ENCODE measurements at regions not wholly inside any gene's neighbourhood (a gene's known extent, or its start where the extent isn't known, plus 50 kb on each side); places are given as distances from the start of the nearest gene placed in this dataset.

- H3K4me2 ChIP-seq (ENCODE audit: low read length): no peak overlapping the region
- DNase-seq (ENCODE audit: low spot score): no peak
- ChIA-PET CTCF (ENCODE audit: unreplicated experiment) (no interaction called here), POLR2A (no interaction called here)
- H3K4me1 ChIP-seq (ENCODE audit: insufficient read depth, low read length, poor library complexity, severe bottlenecking): peaks cover 6% of the 10 kb centered on the region
- no peaks in the 10 kb centered on the region for H3K79me2 ChIP-seq (ENCODE audit: insufficient read depth, low read depth, low read length)
- no peaks in the 10 kb centered on the region for H3K9me3 ChIP-seq (ENCODE audit: low read length)
- H3K9me2 ChIP-seq (ENCODE audit: insufficient read depth, low read length): no peaks in the 10 kb centered on the region
- TF ChIP-seq CTCF (conservative IDR thresholded peaks at IDR 0.05; ENCODE audit: low read length) (no peak), EZH2phosphoT487 (IDR thresholded peaks at IDR 0.05; ENCODE audit: borderline replicate concordance, low read depth, low read length) (no peak)
- intact Hi-C loops (cut with micrococcal nuclease; ENCODE audit: unreplicated experiment): no loop called here
- no peak overlapping the region for H2AFZ ChIP-seq (ENCODE audit: low read length)
- no peaks in the 10 kb centered on the region for H4K20me1 ChIP-seq (ENCODE audit: insufficient read depth, low read length)
- H3K4me3 ChIP-seq (ENCODE audit: low read depth, low read length, poor library complexity, severe bottlenecking): no peak overlapping the region
- H3K36me3 ChIP-seq (ENCODE audit: insufficient read depth, low read length): no peaks in the 10 kb centered on the region
- no peak overlapping the region for H3K27ac ChIP-seq (ENCODE audit: low read depth, low read length, poor library complexity, severe bottlenecking)
- no TSS peak for BruUV-seq (replicated peaks)
Measured at GRCh38 chr18:51734576-51734975, 537.1 kb upstream of the MEX3C start.

GRCh38 chr18:51739044-51739666, 541.7 kb upstream of the MEX3C start:
- Histone ChIP-seq H4K20me1 (ENCODE audit: insufficient read depth, low read length) (no peaks in the 10 kb centered on the region), H3K79me2 (ENCODE audit: insufficient read depth, low read depth, low read length) (no peaks in the 10 kb centered on the region), H2AFZ (ENCODE audit: low read length) (peak overlapping the region; percentile 46; the same call in 1 of the 2 replicates), H3K4me1 (ENCODE audit: insufficient read depth, low read length, poor library complexity, severe bottlenecking) (peaks cover 11% of the 10 kb centered on the region), H3K36me3 (ENCODE audit: insufficient read depth, low read length) (no peaks in the 10 kb centered on the region), H3K27ac (ENCODE audit: low read depth, low read length, poor library complexity, severe bottlenecking) (peak overlapping the region; percentile 35), H3K9me2 (ENCODE audit: insufficient read depth, low read length) (no peaks in the 10 kb centered on the region), H3K4me3 (ENCODE audit: low read depth, low read length, poor library complexity, severe bottlenecking) (no peak overlapping the region), H3K9me3 (ENCODE audit: low read length) (no peaks in the 10 kb centered on the region), H3K4me2 (ENCODE audit: low read length) (peak overlapping the region; percentile 31)
- intact Hi-C loops (cut with micrococcal nuclease; ENCODE audit: unreplicated experiment): no loop called here
- CTCF ChIA-PET (ENCODE audit: unreplicated experiment): no interaction called here
- no TSS peak for BruUV-seq (replicated peaks)
- POLR2A ChIA-PET: no interaction called here
- DNase-seq (ENCODE audit: low spot score): peak; percentile 53
- TF ChIP-seq EZH2phosphoT487 (IDR thresholded peaks at IDR 0.05; ENCODE audit: borderline replicate concordance, low read depth, low read length) (no peak), CTCF (conservative IDR thresholded peaks at IDR 0.05; ENCODE audit: low read length) (no peak)

- Histone ChIP-seq H3K36me3 (ENCODE audit: insufficient read depth, low read length) (no peaks in the 10 kb centered on the region), H3K79me2 (ENCODE audit: insufficient read depth, low read depth, low read length) (no peaks in the 10 kb centered on the region), H3K4me2 (ENCODE audit: low read length) (no peak overlapping the region), H3K9me2 (ENCODE audit: insufficient read depth, low read length) (no peaks in the 10 kb centered on the region), H3K4me1 (ENCODE audit: insufficient read depth, low read length, poor library complexity, severe bottlenecking) (no peaks in the 10 kb centered on the region), H3K27ac (ENCODE audit: low read depth, low read length, poor library complexity, severe bottlenecking) (no peak overlapping the region), H4K20me1 (ENCODE audit: insufficient read depth, low read length) (no peaks in the 10 kb centered on the region), H3K4me3 (ENCODE audit: low read depth, low read length, poor library complexity, severe bottlenecking) (no peak overlapping the region), H3K9me3 (ENCODE audit: low read length) (no peaks in the 10 kb centered on the region), H2AFZ (ENCODE audit: low read length) (no peak overlapping the region)
- intact Hi-C loops (cut with micrococcal nuclease; ENCODE audit: unreplicated experiment): no loop called here
- BruUV-seq (replicated peaks): no TSS peak
- no peak for TF ChIP-seq CTCF (conservative IDR thresholded peaks at IDR 0.05; ENCODE audit: low read length)
- TF ChIP-seq EZH2phosphoT487 (IDR thresholded peaks at IDR 0.05; ENCODE audit: borderline replicate concordance, low read depth, low read length): no peak
- POLR2A ChIA-PET: no interaction called here
- DNase-seq (ENCODE audit: low spot score): no peak
- CTCF ChIA-PET (ENCODE audit: unreplicated experiment): no interaction called here
Measured at GRCh38 chr18:51751901-51752300, 554.4 kb upstream of the MEX3C start.

Data from OCI-LY7 (cell line).